ENCODE measurements at regions not wholly inside any gene's neighbourhood (a gene's known extent, or its start where the extent isn't known, plus 50 kb on each side); places are given as distances from the start of the nearest gene placed in this dataset.

GRCh38 chr14:80350707-80351106, 139.4 kb upstream of the DIO2 start (continued):
- no peak for TF ChIP-seq USF2 (CRISPR knock-in tag; IDR thresholded peaks at IDR 0.05)
- TF ChIP-seq ARID4B (CRISPR knock-in tag; IDR thresholded peaks at IDR 0.05; ENCODE audit: borderline replicate concordance), result no peak
- TF ChIP-seq NFE2L1 (CRISPR knock-in tag; IDR thresholded peaks at IDR 0.05), result no peak
- TF ChIP-seq STAT6 (CRISPR knock-in tag; conservative IDR thresholded peaks at IDR 0.05; ENCODE audit: low read depth), result no peak
- no peak for TF ChIP-seq MYBL2 (CRISPR knock-in tag; IDR thresholded peaks at IDR 0.05)
- TF ChIP-seq GRHL2 (CRISPR knock-in tag; IDR thresholded peaks at IDR 0.05; ENCODE audit: insufficient replicate concordance, severe bottlenecking), result no peak

GRCh38 chr14:80346395-80346794, 135.1 kb upstream of the DIO2 start:
- no peaks in the 10 kb centered on the region for H3K27me3 Mint-ChIP-seq (ENCODE audit: low read depth)
- DNase-seq (ENCODE audit: low spot score) (no peak), ATAC-seq (no peak)
- no peak overlapping the region for H3K4me3 Mint-ChIP-seq
- CTCF ChIA-PET, result no interaction called here
- peaks cover 35% of the 10 kb centered on the region for H3K9me3 Mint-ChIP-seq
- peaks cover 7% of the 10 kb centered on the region; the same call in 1 of the 2 replicates for H3K4me1 Mint-ChIP-seq
- POLR2A ChIA-PET, result no interaction called here
- H3K27ac Mint-ChIP-seq, result no peak overlapping the region
- peaks cover 6% of the 10 kb centered on the region for H3K36me3 Mint-ChIP-seq
- TF ChIP-seq ZNF219 (CRISPR knock-in tag; IDR thresholded peaks at IDR 0.05; ENCODE audit: borderline replicate concordance) (no peak), ZNF532 (CRISPR knock-in tag; IDR thresholded peaks at IDR 0.05; ENCODE audit: borderline replicate concordance) (no peak), ZNF138 (CRISPR knock-in tag; conservative IDR thresholded peaks at IDR 0.05) (no peak), TP53 (CRISPR knock-in tag; IDR thresholded peaks at IDR 0.05) (no peak), ATF3 (CRISPR knock-in tag; conservative IDR thresholded peaks at IDR 0.05) (no peak), ZBTB21 (CRISPR knock-in tag; IDR thresholded peaks at IDR 0.05; ENCODE audit: borderline replicate concordance) (no peak), ZMAT4 (CRISPR knock-in tag; IDR thresholded peaks at IDR 0.05) (no peak), ZNF425 (CRISPR knock-in tag; conservative IDR thresholded peaks at IDR 0.05) (no peak), NFYB (CRISPR knock-in tag; conservative IDR thresholded peaks at IDR 0.05; ENCODE audit: low read depth) (no peak), ZNF671 (CRISPR knock-in tag; IDR thresholded peaks at IDR 0.05) (no peak), TEAD1 (CRISPR knock-in tag; IDR thresholded peaks at IDR 0.05) (no peak), ERG (CRISPR knock-in tag; IDR thresholded peaks at IDR 0.05) (no peak), SMAD3 (CRISPR knock-in tag; IDR thresholded peaks at IDR 0.05; ENCODE audit: borderline replicate concordance) (no peak)
